Neutrophil (primary cell): ENCODE measurements at regions not wholly inside any gene's neighbourhood (a gene's known extent, or its start where the extent isn't known, plus 50 kb on each side); places are given as distances from the start of the nearest gene placed in this dataset.

Experiments used
- H3K27ac ChIP-seq: fragments of 200-600 bp; sonication (generic); 2 replicates; pipeline ENCODE4 v1.5.1; 2016; ENCODE audit warnings: mild to moderate bottlenecking, moderate library complexity
- H3K27me3 ChIP-seq: fragments of 200-600 bp; sonication (generic); 2 replicates; pipeline ENCODE4 v1.6.0; 2016; ENCODE audit warnings: mild to moderate bottlenecking
- H3K36me3 ChIP-seq: fragments of 200-600 bp; sonication (generic); 2 replicates; pipeline ENCODE4 v1.5.1; 2017
- H3K4me1 ChIP-seq, 2 experiments: fragments of 200-600 bp in 1 of 2; sonication (generic) in 1 of 2; 1 replicate in 1 of 2; 2 replicates in 1 of 2; pipeline versions ENCODE4 v1.5.1 to v1.6.1; 2013 to 2016; ENCODE audit warnings: low read depth in 1 of 2, low read length in 1 of 2, mild to moderate bottlenecking in 1 of 2, moderate library complexity in 1 of 2; ENCODE audit not compliant: control insufficient read depth in 1 of 2, insufficient read depth in 1 of 2
- H3K4me3 ChIP-seq, 2 experiments: fragments of 200-600 bp in 1 of 2; sonication (generic) in 1 of 2; 1 replicate in 1 of 2; 2 replicates in 1 of 2; pipeline ENCODE4 v1.5.1; 2013 to 2016; ENCODE audit warnings: low read depth in 1 of 2, low read length in 1 of 2, mild to moderate bottlenecking in 1 of 2, moderate library complexity in 1 of 2
- H3K9me3 ChIP-seq: fragments of 200-600 bp; sonication (generic); 2 replicates; pipeline ENCODE4 v1.5.1; 2016
- CTCF ChIP-seq: fragments of 200-600 bp; sonication (generic); IDR thresholded peaks from 2 replicates; pipeline ENCODE4 v1.5.1; 2016; ENCODE audit warnings: antibody characterized with exemption

GRCh38 chr15:39199076-39199475, 381.8 kb upstream of the THBS1 start:
- H3K4me1 ChIP-seq = no peaks in the 10 kb centered on the region
- no peak overlapping the region for H3K27ac ChIP-seq
- TF ChIP-seq CTCF = no peak
- no peaks in the 10 kb centered on the region for H3K9me3 ChIP-seq
- no peaks in the 10 kb centered on the region for H3K36me3 ChIP-seq
- peaks cover 2% of the 10 kb centered on the region for H3K27me3 ChIP-seq
- no peak overlapping the region for H3K4me3 ChIP-seq

GRCh38 chr15:39200586-39200985, 380.3 kb upstream of the THBS1 start:
- no peak overlapping the region for H3K27ac ChIP-seq
- H3K9me3 ChIP-seq = no peaks in the 10 kb centered on the region
- no peaks in the 10 kb centered on the region for H3K36me3 ChIP-seq
- H3K4me1 ChIP-seq = no peaks in the 10 kb centered on the region
- no peak for TF ChIP-seq CTCF
- no peak overlapping the region for H3K4me3 ChIP-seq
- no peaks in the 10 kb centered on the region for H3K27me3 ChIP-seq

- TF ChIP-seq CTCF = no peak
- no peaks in the 10 kb centered on the region for H3K9me3 ChIP-seq
- no peak overlapping the region for H3K4me3 ChIP-seq
- H3K27me3 ChIP-seq = no peaks in the 10 kb centered on the region
- H3K27ac ChIP-seq = no peak overlapping the region
- no peaks in the 10 kb centered on the region for H3K4me1 ChIP-seq
- H3K36me3 ChIP-seq = no peaks in the 10 kb centered on the region
These were observed 378.2 kb upstream of the THBS1 start for GRCh38 chr15:39202641-39203040.

- no peaks in the 10 kb centered on the region for H3K4me1 ChIP-seq
- no peak overlapping the region for H3K27ac ChIP-seq
- no peak for TF ChIP-seq CTCF
- no peaks in the 10 kb centered on the region for H3K27me3 ChIP-seq
- H3K9me3 ChIP-seq = no peaks in the 10 kb centered on the region
- H3K4me3 ChIP-seq = no peak overlapping the region
- no peaks in the 10 kb centered on the region for H3K36me3 ChIP-seq
These were observed 376.8 kb upstream of the THBS1 start for GRCh38 chr15:39204031-39204430.

- no peaks in the 10 kb centered on the region for H3K27me3 ChIP-seq
- H3K9me3 ChIP-seq = no peaks in the 10 kb centered on the region
- no peaks in the 10 kb centered on the region for H3K36me3 ChIP-seq
- no peaks in the 10 kb centered on the region for H3K4me1 ChIP-seq
- no peak overlapping the region for H3K27ac ChIP-seq
- no peak for TF ChIP-seq CTCF
- H3K4me3 ChIP-seq = no peak overlapping the region
These were observed 375.8 kb upstream of the THBS1 start for GRCh38 chr15:39205081-39205480.
